ENCODE measurements at regions not wholly inside any gene's neighbourhood (a gene's known extent, or its start where the extent isn't known, plus 50 kb on each side); places are given as distances from the start of the nearest gene placed in this dataset.

DNA sequence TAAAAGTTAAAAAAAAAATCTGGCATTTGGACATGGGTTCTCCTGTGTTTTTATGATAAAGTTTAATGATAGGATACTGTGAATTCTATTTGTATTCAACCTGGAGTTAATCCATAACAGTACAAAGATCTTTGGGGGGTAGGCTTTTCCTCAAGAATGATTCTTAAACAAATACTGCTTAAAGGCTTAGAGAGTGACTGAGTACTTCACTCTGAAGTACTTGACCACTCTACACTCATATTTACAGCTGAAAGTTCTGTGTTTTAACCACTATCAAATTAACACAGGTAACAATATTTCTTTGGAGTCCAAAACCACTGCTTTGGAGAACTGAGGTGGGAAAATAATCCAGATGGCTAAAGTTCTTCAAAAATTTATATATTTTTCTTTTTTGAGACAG lies 74.2 kb upstream of the TMEM168 start:
- H3K4me1 ChIP-seq (ENCODE audit: low read depth), result no peaks in the 10 kb centered on the region
- H3K9me3 ChIP-seq, result no peaks in the 10 kb centered on the region
- intact Hi-C loops (cut with DNase I, micrococcal nuclease), result no loop called here
- ATAC-seq, result no peak
- no peaks in the 10 kb centered on the region for H3K36me3 ChIP-seq (ENCODE audit: low read depth)
- no peak overlapping the region for H3K4me3 ChIP-seq
- no peak for DNase-seq
- TF ChIP-seq, protein P1, sequence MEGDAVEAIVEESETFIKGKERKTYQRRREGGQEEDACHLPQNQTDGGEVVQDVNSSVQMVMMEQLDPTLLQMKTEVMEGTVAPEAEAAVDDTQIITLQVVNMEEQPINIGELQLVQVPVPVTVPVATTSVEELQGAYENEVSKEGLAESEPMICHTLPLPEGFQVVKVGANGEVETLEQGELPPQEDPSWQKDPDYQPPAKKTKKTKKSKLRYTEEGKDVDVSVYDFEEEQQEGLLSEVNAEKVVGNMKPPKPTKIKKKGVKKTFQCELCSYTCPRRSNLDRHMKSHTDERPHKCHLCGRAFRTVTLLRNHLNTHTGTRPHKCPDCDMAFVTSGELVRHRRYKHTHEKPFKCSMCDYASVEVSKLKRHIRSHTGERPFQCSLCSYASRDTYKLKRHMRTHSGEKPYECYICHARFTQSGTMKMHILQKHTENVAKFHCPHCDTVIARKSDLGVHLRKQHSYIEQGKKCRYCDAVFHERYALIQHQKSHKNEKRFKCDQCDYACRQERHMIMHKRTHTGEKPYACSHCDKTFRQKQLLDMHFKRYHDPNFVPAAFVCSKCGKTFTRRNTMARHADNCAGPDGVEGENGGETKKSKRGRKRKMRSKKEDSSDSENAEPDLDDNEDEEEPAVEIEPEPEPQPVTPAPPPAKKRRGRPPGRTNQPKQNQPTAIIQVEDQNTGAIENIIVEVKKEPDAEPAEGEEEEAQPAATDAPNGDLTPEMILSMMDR (IDR thresholded peaks at IDR 0.05), result no peak

DNA sequence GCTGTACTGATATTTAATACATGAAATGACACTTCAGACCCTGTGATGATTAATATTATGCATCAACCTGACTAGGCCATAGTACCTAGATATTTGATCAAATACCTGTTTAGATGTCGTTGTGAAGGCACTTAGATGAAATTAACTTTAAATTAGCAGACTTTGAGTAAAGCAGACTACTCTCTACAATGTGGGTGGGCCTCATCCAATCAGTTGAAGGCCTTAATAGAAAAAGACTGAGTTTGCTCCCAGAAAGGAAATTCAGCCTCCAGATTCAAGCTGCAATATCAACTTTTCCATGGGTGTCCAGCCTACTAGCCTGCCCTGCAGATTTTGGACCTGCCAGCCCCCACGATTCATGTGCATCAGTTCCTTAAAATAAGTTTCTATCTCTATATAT lies 68.6 kb upstream of the TMEM168 start:
- intact Hi-C loops (cut with DNase I, micrococcal nuclease), result no loop called here
- TF ChIP-seq, protein P1 (IDR thresholded peaks at IDR 0.05), result no peak
- no peak overlapping the region for H3K4me3 ChIP-seq
- no peaks in the 10 kb centered on the region for H3K9me3 ChIP-seq
- DNase-seq (no peak), ATAC-seq (no peak)
- peaks cover 5% of the 10 kb centered on the region for H3K4me1 ChIP-seq (ENCODE audit: low read depth)
- H3K36me3 ChIP-seq (ENCODE audit: low read depth), result no peaks in the 10 kb centered on the region

DNA sequence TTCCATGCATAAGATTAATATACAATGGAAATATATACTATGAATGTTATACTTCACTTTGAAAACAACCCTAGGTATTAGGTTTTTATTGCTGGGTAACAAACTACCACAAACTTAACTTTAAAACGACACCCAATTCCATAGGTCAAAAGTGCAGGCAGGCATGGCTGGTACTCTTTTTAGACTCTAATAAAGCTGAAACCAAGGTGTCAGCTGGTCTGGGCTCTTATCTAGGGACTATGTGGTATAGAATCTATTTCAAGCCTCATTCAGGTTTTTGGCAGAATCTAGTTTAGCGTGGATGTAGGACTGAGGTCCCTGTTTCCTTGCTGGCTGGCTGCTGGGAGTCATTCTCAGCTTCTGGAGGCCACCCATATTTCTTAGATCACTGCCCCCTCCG lies 65.0 kb upstream of the TMEM168 start:
- Histone ChIP-seq H3K4me1 (ENCODE audit: low read depth) (peaks cover 5% of the 10 kb centered on the region), H3K4me3 (no peak overlapping the region), H3K36me3 (ENCODE audit: low read depth) (no peaks in the 10 kb centered on the region), H3K9me3 (no peaks in the 10 kb centered on the region)
- ATAC-seq (peak; percentile 47), DNase-seq (no peak)
- intact Hi-C loops (cut with DNase I, micrococcal nuclease), result no loop called here
- TF ChIP-seq, protein P1 (IDR thresholded peaks at IDR 0.05), result no peak

DNA sequence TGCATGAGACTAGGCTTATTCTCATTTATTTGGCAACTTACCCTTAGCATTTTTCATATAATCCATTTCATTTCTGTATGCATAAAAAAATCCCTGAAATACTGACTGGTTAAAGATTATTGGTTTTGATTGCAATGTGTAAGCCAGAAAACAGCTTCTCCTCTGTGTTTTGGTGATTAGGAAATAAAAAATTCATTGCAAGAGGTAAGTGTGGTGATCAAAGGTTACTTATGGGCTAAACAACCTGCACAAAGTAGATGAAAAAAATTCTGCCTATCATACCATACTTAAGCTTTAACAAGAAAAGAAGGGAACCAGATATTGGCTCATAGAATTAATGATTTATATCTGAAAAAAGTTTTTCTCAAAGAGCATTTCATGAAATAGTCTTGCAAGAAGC lies 64.0 kb upstream of the TMEM168 start:
- H3K4me1 ChIP-seq (ENCODE audit: low read depth), result peaks cover 5% of the 10 kb centered on the region
- ATAC-seq (peak; percentile 36), DNase-seq (no peak)
- H3K36me3 ChIP-seq (ENCODE audit: low read depth), result no peaks in the 10 kb centered on the region
- H3K4me3 ChIP-seq, result no peak overlapping the region
- intact Hi-C loops (cut with DNase I, micrococcal nuclease), result no loop called here
- TF ChIP-seq, protein P1 (IDR thresholded peaks at IDR 0.05), result no peak
- H3K9me3 ChIP-seq, result no peaks in the 10 kb centered on the region

DNA sequence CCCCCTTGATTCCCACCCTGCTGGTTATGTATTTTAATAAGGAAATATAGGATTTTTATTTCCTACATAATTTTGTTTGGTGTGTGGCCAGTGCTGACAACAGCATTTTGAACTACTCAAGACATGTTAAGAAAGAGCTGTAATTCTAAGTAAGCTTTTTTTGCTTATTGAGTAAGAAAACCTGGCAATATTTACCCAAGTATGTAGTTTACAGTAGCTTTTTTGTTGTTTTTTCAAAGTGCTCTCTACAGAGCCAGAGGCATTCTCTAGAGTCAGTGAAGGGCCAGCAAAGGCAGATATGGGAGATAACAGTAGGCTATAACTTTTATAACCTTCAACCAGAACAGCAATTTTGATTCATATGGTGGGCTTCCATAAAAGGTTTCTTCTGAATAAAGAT lies 63.2 kb upstream of the TMEM168 start:
- Histone ChIP-seq H3K9me3 (no peaks in the 10 kb centered on the region), H3K4me1 (ENCODE audit: low read depth) (peaks cover 5% of the 10 kb centered on the region), H3K4me3 (no peak overlapping the region), H3K36me3 (ENCODE audit: low read depth) (no peaks in the 10 kb centered on the region)
- ATAC-seq (peak; percentile 43), DNase-seq (no peak)
- TF ChIP-seq, protein P1 (IDR thresholded peaks at IDR 0.05), result no peak
- intact Hi-C loops (cut with DNase I, micrococcal nuclease), result no loop called here

DNA sequence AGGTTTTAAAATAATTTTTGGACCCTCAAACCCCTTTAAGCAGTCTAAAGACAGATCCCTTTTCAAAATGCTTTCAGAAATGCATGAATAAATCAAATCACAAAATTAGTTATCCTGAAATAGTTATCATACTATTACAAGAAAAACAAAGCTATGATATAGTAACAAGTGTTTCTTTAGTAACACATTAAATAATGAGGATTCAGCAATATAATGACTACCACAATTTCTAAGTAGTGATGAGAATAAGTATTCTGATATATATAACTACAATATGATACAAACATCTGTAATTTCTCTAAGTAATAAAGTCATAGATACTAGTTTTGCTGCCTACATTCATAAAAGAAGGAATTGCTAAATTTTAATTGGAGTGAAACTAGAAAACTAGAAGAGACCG lies 53.0 kb upstream of the TMEM168 start:
- Histone ChIP-seq H3K9me3 (no peaks in the 10 kb centered on the region), H3K4me3 (no peak overlapping the region), H3K36me3 (ENCODE audit: low read depth) (no peaks in the 10 kb centered on the region), H3K4me1 (ENCODE audit: low read depth) (no peaks in the 10 kb centered on the region)
- ATAC-seq (no peak), DNase-seq (no peak)
- TF ChIP-seq, protein P1 (IDR thresholded peaks at IDR 0.05), result no peak
- intact Hi-C loops (cut with DNase I, micrococcal nuclease), result no loop called here

Measured in mucosa of descending colon (tissue), 3 donors.